Stimulated activated CD8-positive, alpha-beta memory T cell treated with anti-CD3 and anti-CD28 coated beads, Interleukin-15, amount 100 ng/mL, for 48 hours (primary cell): ENCODE measurements at regions not wholly inside any gene's neighbourhood (a gene's known extent, or its start where the extent isn't known, plus 50 kb on each side); places are given as distances from the start of the nearest gene placed in this dataset.
A peak's percentile ranks its signal among the peaks of the same experiment; 100 is the strongest.

Experiments
- DNase-seq, 2 donors: peaks; one replicate each; pipeline ENCODE4 v3.0.0-alpha.2; 2020; ENCODE audit warnings: low read depth in 2 of 2

DNA sequence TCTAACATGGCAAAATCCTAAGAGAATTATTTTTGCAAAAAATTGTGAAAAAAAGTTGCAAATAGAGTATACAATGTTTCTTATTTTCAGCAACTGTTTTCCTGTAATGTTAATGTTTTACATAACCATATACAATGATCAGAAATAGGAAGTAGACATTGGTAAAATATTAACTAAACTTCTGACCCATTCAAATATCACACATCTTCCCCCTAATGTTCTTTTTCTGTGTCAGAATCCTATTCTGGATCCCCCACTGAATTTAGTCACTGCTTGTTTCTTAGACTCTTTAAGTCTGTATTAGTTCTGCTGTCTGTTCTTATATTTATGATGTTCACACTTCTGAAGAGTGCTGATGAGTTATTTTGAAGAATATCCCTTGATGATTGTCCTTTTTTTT, 62.0 kb downstream of the HFE start:
- DNase-seq = no peak

DNA sequence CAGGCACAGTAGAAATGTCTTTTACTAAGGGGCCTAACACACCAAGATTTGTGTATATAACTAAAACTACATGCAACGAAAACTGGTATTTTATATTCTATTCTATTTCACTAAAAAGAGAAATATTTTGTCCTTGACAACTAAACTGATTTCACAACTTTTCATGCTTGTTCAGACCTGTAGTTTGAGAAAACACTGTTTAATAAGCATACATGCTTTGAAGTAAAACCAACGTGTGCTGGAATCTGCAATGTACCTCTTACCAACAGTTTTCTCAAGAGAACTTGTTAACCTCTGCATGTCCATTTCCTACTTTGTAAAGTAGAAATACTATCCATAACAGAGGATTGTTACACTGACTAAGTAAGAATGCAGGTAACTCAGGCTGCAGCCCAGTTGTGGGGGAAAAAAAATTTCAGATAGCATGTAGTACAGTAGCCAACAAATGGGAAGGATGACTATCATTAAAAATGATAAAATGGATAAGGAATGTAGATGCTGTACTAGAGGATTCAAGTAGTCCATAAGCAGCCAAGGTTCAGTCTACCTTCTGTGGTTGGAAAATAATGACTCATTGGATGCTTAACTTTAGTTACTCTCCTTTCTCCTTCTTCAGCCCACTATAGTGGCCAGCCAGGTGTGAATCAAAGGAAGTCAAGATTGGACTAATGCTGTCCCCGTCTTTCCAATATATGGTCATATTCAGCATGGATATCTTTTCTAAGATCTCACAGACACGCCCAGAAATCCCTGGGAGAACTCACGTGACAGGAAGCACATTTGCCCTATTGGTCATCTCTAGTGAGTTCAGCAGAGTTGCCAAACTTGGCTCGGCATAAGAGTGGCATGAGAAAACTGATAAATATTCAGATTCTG, 65.2 kb downstream of the HFE start:
- DNase-seq = no peak

DNA sequence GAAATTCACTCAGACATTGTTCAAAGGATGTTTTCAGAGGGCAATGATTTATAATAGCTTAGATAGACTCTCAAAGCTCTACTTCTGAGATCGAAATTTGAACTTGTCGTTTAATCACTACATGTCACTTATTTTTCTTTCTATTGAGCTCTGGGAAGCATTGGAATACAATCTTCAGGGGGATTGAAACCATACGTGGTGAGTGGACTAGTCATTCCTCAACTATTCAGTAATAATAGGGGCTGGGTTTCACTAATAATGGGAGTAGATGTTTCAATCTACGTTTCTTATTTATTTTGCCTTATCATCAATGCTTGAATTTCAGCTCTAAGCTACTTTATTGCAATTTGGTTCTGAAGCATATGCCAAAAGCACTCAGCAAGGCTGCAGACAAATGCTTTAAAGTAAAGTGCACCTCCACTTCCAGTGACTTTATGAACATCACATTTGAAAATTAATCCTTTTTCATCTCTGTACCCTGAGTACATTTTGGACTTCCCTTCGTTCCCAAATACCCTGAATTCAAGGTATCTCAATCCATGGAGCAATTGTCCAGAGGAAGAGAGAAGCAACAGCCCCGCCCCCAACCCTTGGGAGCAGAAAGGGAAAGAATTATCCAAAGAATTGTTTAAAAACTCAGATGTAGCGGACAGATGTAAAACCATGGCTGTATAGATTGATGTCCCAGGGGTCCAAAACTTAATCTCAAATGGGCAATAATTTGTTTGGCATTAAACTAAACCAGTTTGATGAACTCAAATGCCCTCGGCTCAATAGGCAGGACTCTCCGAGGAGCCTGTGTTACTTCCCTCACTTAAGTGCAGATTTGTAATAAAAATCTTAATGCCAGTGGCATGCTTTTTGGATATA, 68.1 kb downstream of the HFE start:
- DNase-seq = no peak

DNA sequence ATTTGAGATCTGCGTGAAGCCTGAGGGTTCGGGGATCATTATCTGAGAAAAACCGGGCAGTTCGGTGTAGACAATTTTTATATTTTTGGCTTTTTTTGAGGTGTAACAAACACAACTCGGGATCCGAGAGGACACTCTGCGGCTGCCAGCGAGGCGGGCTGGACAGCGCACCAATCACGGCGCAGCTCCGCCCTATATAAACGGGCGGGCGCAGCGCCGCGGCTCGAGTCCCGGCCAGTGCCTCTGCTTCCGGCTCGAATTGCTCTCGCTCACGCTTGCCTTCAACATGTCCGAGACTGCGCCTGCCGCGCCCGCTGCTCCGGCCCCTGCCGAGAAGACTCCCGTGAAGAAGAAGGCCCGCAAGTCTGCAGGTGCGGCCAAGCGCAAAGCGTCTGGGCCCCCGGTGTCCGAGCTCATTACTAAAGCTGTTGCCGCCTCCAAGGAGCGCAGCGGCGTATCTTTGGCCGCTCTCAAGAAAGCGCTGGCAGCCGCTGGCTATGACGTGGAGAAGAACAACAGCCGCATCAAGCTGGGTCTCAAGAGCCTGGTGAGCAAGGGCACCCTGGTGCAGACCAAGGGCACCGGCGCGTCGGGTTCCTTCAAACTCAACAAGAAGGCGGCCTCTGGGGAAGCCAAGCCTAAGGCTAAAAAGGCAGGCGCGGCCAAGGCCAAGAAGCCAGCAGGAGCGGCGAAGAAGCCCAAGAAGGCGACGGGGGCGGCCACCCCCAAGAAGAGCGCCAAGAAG, 69.0 kb downstream of the HFE start:
- peak; percentile 74 to 82 for DNase-seq

DNA sequence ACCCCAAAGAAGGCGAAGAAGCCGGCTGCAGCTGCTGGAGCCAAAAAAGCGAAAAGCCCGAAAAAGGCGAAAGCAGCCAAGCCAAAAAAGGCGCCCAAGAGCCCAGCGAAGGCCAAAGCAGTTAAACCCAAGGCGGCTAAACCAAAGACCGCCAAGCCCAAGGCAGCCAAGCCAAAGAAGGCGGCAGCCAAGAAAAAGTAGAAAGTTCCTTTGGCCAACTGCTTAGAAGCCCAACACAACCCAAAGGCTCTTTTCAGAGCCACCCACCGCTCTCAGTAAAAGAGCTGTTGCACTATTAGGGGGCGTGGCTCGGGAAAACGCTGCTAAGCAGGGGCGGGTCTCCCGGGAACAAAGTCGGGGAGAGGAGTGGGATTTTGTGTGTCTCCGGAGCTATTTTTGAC, 69.6 kb downstream of the HFE start:
- DNase-seq = peak; percentile 62 to 64

DNA sequence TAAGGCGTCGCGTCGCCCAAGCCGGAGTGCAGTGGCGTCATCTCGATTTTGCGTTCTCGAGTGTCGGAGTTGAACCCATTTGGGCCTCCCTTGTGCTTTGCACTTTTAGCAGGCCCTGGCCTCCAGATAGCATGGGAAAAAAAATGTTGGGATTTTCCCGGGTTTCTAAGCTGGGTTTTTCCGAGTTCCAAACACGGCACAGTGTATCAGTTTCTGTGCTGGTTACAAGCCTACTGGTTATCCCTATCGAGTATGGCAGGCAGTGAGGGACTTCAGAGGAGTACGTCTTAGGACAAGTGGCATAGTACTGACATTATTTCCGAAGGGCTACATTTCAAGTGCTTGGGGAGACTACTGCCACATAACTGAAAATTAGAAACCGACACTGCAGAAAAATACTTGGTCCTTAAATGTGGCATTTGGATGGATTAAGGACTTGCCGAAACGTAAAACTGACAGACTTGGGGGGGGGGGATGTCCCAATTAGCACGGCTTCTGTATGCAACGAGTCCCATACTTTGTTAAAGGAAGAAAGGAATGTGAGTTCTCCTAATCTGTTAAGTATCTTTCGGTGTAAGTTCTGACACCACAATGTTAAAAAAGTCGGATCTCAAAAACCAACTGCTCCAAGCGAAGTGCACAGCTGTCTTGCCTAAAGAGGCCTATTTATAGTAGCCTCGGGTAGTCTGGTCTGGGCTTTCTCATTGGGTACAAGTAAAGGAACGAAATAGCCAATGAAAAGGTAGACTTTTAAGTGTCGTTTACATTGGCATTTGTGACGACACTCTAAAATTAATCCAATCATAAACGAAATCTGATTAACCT, 70.2 kb downstream of the HFE start:
- DNase-seq = peak; percentile 49 to 50

DNA sequence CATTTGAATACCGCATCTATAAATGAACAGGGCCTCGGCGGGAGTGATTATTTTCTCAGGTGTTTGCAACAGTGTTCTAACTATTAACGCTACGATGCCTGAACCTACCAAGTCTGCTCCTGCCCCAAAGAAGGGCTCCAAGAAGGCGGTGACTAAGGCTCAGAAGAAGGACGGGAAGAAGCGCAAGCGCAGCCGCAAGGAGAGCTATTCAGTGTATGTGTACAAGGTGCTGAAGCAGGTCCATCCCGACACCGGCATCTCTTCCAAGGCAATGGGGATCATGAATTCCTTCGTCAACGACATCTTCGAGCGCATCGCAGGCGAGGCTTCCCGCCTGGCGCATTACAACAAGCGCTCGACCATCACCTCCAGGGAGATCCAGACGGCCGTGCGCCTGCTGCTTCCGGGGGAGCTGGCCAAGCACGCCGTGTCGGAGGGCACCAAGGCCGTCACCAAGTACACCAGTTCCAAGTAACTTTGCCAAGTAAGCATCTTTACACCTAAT, 70.9 kb downstream of the HFE start:
- peak; percentile 71 to 74 for DNase-seq

DNA sequence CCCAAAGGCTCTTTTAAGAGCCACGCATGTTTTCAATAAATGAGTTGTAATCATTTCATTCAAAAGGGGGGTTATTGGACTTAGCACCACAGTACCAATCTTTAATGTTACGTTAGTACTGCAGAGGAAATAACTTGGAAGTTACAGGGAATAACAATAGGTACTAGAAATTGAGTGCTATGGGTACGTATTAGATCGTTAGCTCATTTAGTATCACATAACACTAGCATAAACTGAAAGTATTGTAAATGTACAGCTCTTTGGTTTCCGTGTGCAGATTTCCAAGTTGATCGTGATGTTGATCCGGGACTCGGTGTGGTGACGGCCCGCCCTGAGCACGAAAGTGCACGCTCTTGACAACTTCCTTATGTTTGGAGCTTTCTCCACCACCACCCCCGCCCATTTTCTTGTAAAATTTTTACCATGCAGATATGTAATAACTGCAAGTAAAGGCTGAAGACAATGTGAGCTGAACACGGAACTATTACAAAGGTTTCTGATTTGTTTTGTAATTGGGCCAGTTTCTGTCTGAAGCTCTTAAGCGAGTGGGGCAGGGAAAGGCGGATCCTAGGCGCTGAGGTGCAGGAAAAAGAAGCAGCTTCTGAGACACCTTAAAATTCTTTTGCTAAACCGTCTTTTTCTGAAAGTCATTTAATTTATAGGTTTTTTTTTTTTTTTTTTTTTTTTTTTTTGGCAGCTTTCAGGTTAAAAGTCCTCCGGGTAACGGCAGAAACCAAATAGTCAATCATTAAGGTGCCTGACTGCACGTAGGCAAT, 71.5 kb downstream of the HFE start:
- DNase-seq = peak in 1 of 2 donors; percentile 37

DNA sequence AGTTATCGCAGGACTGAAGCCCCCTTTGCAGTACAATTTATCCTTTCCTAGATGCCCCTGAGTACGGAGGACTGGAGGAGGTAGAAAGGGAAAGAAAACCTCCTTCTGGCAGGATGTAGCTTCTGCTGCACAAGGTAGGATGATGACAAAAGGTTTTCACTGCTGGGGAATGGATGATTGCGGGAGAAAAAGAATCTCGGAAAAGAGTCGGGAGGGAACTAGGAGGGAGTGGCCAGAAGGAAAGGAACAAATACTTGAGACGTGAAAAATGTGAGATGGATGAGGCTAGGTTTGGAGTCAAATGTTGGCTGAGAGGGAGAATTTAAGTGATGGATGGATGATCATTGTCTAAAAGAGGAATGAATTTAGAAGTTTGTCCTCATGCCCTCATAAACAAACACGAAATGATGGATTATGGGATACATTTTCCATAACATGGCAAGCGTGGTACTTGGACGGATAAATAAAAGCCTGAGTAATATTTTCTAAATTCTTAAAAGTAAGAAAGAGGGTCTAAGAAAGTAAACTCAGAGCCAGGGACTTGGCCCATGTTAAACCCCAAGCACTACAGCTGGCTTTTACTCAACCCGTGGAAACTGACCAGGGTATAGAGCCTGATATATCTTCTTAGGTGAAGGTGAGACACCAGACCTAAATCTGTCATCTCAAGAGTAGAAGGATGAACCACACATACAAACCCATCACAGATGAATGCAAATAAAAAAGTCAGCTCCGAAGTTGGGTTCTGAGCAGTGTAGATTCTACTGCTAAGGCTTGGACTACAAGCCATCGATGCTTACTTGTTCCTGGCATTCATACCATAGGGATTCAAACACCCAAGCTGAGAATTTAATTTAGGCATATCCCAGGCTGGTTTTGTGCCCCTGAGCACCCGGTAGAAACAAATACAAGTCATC, 72.4 kb downstream of the HFE start:
- no peak for DNase-seq

DNA sequence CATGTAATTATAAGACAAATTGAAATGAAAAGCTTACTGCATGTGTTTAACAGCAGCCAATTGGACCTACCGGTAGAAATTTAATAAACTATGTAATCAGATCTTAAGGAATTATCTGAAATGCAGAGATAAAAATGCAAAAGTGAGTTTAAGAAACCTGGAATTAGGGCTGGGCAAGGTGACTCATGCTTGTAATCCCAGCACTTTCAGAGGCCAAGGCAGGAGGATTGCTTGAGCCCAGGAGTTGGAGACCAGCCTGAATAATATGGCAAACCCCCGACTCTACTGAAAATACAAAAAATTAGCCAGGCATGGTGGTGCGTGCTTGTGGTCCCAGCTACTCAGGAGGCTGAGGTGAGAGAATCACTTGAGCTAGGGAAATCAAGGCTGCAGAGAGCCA, 74.1 kb downstream of the HFE start:
- no peak for DNase-seq

DNA sequence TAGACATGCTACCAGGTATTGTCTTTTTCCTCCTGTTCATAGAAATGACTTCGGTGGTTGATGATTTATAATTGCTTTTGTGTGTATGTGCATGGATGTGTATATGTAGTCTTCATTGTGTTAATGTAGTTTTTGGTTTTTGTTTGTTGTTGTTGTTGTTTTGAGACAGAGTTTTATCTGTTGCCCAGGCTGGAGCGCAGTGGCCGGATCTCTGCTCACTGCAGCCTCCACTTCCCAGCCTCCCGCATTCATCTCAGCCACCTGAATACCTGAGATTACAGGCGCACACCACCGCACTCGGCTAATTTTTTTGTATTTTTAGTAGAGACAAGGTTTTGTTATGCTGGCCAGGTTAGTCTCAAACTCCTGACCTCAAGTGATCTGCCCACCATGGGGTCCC, 75.2 kb downstream of the HFE start:
- no peak for DNase-seq

DNA sequence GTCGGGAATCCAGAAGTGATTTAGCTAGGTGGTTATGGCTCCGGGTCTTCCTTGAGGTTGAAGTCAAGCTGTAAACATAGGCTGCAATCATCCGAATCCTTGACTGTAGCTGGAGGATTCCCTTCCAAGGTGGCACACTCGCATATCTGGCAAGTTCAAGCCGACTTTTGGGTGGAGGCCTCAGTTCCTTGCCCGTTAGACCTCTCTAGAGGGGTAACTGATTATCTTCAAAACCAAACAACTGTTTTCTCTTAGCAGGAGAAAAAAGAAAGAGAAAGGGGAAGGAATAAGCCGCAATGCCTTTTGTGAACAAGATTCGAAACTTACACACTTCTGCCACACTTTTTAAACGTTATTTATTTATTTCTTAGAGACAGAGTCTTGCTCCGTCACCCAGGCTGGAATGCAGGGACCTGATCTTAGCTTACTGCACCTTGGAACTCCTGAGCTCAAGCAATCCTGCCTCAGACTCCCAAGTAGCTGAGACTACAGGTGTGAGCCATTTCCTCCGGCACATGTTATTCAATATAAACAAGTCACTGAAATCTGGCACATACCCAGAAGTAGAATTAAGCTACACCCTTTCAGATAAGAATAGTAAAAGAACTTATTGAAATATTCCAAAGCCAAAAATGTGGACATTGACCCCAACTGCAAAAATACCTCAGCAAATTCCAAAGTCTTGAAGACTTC, 76.3 kb downstream of the HFE start:
- DNase-seq = no peak

DNA sequence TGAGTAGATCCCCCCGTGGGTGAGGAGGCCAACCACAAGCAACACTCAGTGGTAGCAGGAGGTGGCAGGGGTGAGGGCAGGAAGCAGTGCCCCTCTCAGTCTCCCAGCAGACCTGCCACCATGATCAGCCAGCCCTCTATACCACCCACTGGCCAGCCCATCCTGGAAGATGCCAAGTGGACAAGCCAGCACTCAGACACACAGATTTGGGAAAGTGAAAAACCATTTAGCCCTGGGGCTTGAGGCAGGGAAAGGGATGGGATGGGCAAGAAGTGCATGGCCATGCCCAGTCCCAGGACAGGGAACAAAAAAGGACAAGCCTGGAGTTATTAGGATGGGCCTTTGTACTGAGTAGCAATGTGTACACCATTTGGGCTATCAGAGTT, 76.9 kb downstream of the HFE start:
- no peak for DNase-seq

DNA sequence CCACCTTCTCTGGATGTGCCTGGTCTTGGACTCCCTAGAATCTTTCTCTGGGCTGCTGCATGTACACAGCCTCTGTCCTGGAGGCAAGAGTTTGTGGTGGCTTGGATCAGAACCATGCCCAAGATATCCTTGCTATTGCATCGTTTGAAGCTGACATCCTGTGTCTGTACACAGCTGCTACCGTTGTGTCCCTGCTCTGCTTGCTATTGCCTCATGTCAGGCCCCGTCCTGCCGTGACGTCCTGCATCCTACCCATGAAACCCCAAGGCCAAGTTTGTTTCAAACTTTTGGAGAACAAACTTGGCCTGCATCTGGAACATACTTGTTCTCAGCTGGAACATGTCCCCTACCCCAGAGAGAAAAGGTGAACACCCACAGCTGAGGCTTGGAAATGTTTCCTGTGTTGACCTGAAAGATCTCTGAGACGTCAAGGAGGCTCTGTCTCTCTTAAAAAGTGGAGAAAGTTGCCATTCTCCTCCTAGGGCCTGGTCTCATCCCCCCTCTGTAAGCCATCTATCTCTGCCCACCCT, 78.1 kb downstream of the HFE start:
- no peak for DNase-seq

DNA sequence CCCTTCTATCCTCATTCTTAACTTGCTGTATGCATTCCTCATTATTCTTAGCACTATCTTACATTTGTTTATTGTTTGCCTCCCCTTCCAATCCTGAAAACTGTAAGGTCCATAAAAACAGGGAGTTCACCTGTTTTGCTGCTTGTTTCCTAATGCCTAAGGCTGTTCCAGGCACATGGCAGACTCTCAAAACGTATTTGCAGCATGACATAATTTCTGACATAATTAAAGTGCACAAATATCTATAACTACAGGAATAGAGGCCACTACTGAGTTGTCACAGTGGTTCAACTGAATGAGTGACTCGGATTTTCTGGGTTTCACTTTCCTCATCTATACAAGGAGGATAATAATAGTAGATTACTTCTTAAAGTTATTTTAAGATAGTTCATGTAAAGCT, 83.0 kb downstream of the HFE start:
- DNase-seq = no peak

DNA sequence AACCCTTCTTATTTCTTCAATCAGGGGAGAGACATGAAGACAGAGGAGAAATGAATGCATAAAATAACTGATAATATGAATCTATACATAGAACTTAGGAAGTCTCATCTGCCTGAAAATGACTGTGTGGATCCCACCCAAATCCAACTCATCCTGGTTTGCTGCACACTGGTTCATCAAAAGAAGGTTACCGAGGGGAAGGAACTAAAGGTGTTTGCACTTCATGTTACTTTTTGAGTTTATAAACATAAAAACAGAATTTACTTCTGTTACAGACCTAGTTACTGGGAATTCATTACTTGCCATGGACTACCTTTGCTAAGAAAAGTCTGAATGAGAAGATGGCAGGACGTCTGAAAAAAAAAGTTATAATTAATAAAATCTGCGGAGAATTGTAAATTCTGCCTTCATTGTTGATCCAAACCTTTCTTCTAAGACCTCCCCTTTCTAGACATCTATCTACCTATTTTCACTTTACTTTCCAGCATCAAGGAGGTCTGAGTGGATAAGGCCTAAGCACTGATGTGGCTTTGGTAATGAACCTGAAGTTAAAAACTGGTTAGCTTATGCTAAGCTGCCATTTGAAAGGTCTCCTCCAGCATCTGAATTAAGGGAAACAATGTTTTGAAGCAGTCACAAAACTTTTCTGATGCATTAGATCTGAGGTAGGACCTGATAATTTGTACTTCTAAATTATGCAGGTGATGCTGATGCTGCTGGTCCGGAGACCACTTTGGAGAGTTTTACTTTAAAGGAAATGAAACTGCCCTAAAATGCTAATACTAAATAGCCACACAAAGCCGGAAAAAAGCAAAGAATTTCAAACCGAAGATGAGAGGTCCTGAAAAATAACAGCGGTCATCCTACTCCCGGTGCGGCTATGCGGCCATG, 84.0 kb downstream of the HFE start:
- DNase-seq = no peak

DNA sequence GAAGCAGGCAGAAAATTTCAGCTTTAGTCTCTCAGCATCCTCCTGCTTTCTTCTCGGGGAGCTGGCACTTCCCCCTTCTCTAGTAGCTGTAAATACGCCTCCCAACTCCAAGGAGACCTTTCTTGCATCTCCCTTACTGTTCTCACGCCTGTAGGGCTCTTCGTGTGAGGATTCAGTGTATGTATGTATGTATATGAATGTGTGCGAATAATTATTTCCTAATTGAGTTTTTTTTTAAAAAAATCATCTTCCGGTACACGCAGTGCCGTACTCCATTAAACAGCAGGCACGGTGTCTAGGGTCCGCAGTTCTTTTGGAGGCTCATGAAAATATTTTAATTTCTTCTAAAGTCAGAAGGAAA, 85.4 kb downstream of the HFE start:
- no peak for DNase-seq

DNA sequence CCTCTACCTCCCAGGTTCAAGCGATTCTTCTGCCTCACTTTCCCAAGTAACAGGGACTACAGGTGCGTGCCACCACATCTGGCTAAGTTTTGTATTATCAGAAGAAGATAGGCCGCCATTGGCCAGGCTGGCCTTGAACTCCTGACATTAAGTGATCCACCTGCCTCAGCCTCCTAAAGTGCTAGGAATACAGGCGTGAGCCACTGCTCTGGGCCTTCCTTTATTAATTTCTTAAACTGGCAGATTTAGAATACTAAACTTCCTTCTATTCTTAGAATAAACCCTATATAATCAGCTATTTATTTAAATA, 86.6 kb downstream of the HFE start:
- no peak for DNase-seq
